Skeletal muscle tissue (tissue), 3 donors: ENCODE measurements at regions not wholly inside any gene's neighbourhood (a gene's known extent, or its start where the extent isn't known, plus 50 kb on each side); places are given as distances from the start of the nearest gene placed in this dataset.

ENCODE experiments used
- H3K27ac ChIP-seq: one replicate; pipeline ENCODE4 v1.7.0; 2013; ENCODE audit warnings: mild to moderate bottlenecking, low read depth, low read length, inconsistent platforms
- H3K27me3 ChIP-seq, 3 donors: one replicate each; pipeline ENCODE4 v1.7.0; 2013; ENCODE audit warnings: low read length in 3 of 3; ENCODE audit not compliant: control insufficient read depth in 3 of 3, insufficient read depth in 3 of 3
- H3K36me3 ChIP-seq, 3 donors: one replicate each; pipeline ENCODE4 v1.7.0; 2013; ENCODE audit warnings: low read length in 3 of 3; ENCODE audit not compliant: control insufficient read depth in 3 of 3, insufficient read depth in 3 of 3
- H3K4me1 ChIP-seq, 3 donors: one replicate each; pipeline ENCODE4 v1.7.0; 2013; ENCODE audit warnings: low read length in 3 of 3, mild to moderate bottlenecking in 3 of 3; ENCODE audit not compliant: control insufficient read depth in 3 of 3, insufficient read depth in 3 of 3
- H3K4me3 ChIP-seq, 3 donors: one replicate each; pipeline ENCODE4 v1.7.0; 2013; ENCODE audit warnings: low read length in 3 of 3
- H3K9ac ChIP-seq, 3 donors: one replicate each; pipeline ENCODE4 v1.7.0; 2013; ENCODE audit warnings: low read length in 3 of 3, mild to moderate bottlenecking in 3 of 3, moderate library complexity in 2 of 3, low read depth in 1 of 3
- H3K9me3 ChIP-seq, 3 donors: one replicate each; pipeline ENCODE4 v1.7.0; 2013; ENCODE audit warnings: low read length in 3 of 3; ENCODE audit not compliant: control insufficient read depth in 3 of 3
- donor health status: Osteomylitis.

- H3K27ac ChIP-seq: no peak overlapping the region
- no peaks in the 10 kb centered on the region for H3K9me3 ChIP-seq
- peaks cover 0 to 15% (median 0%) of the 10 kb centered on the region in 3 donors for H3K27me3 ChIP-seq
- H3K36me3 ChIP-seq: no peaks in the 10 kb centered on the region
- H3K9ac ChIP-seq: no peak overlapping the region
- H3K4me3 ChIP-seq: no peak overlapping the region
- H3K4me1 ChIP-seq: no peaks in the 10 kb centered on the region
Measured at GRCh38 chr3:117447419-117447818, 737.8 kb downstream of the TUSC7 start.

DNA sequence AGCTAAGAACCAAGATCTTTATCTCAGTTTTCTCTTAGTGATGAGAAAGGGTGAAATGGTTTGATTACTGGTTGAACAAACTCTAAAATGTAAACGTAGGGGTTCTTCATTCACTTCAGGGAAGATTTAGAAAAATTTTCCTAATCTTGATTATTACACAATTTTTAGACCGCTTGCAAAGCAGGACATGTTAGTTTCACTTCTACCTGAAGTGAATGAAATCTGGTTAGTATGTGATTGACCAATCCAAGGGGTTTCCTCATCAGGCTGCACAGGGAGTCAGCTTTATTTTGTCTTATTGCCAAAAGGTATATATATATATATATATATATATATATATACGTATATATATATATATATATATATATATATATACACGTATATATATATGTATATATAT, 740.4 kb downstream of the TUSC7 start:
- Histone ChIP-seq H3K9me3 (no peaks in the 10 kb centered on the region), H3K27ac (no peak overlapping the region), H3K27me3 (peaks cover 0 to 4% (median 0%) of the 10 kb centered on the region in 3 donors), H3K36me3 (no peaks in the 10 kb centered on the region), H3K4me1 (no peaks in the 10 kb centered on the region), H3K9ac (no peak overlapping the region), H3K4me3 (no peak overlapping the region)

DNA sequence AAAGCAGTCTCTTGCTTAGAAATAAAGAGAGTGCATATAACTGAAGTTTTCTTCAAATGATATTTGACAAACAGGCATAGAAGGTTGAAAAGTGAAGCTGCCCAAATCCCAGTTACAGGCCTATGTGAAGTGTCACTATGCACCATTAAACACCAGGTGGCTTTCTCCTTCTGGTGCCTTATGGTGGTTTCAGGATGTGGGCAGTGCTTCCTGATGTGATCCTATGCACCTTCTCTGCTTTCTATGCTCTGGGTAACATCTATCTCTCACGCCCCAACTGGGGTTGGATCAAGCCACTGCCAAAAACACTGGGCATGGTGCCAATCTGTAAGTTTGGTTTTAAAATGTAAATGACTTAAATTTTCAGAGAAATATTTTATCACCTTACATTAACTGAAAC, 744.7 kb downstream of the TUSC7 start:
- Histone ChIP-seq H3K4me3 (no peak overlapping the region), H3K36me3 (no peaks in the 10 kb centered on the region), H3K9ac (no peak overlapping the region), H3K27ac (no peak overlapping the region), H3K9me3 (no peaks in the 10 kb centered on the region), H3K4me1 (no peaks in the 10 kb centered on the region), H3K27me3 (no peaks in the 10 kb centered on the region)

DNA sequence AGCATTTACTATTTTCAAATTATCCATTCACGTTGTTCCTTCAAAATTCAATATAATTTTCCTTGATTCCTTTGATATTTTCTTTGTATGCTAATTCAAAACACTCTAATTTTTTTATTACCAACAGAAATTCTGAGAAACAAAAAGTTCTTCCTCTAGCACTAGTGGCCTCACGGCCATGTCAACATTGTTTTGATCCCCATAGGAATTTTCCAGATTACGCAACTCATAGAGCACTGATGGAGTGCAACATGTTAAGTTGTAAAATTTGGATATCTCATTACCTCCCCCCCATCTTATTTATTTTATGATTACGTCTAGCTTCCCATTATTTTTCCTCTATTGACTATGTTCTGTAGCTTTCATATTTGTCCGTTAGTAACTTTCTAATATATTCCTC, 745.3 kb downstream of the TUSC7 start:
- no peaks in the 10 kb centered on the region for H3K36me3 ChIP-seq
- H3K4me1 ChIP-seq: no peaks in the 10 kb centered on the region
- H3K9ac ChIP-seq: no peak overlapping the region
- no peak overlapping the region for H3K27ac ChIP-seq
- no peaks in the 10 kb centered on the region for H3K9me3 ChIP-seq
- no peaks in the 10 kb centered on the region for H3K27me3 ChIP-seq
- H3K4me3 ChIP-seq: no peak overlapping the region

DNA sequence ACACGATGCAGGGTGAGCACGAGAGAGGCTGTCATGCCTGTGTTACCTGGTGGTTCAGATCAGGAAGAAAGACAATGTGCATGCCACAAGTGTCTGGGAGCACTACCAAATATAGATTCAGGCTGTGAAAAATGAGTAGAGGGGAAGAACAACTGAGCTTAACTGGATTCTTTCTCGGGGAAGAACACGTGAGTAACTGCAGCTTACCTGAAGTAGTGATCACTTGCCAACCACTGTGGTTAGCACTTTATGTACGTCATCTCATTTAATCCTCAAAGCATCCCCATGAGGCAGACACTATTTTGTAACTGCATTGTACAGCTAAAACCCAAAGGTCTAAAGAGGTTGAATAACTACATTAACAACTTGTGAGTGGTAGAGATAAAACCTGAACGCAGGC, 746.2 kb downstream of the TUSC7 start:
- no peaks in the 10 kb centered on the region for H3K27me3 ChIP-seq
- no peak overlapping the region for H3K27ac ChIP-seq
- no peak overlapping the region for H3K4me3 ChIP-seq
- H3K9me3 ChIP-seq: no peaks in the 10 kb centered on the region
- H3K4me1 ChIP-seq: no peaks in the 10 kb centered on the region
- H3K36me3 ChIP-seq: no peaks in the 10 kb centered on the region
- no peak overlapping the region for H3K9ac ChIP-seq

- Histone ChIP-seq H3K4me1 (no peaks in the 10 kb centered on the region), H3K36me3 (no peaks in the 10 kb centered on the region), H3K27ac (no peak overlapping the region), H3K9ac (no peak overlapping the region), H3K4me3 (no peak overlapping the region), H3K27me3 (no peaks in the 10 kb centered on the region), H3K9me3 (no peaks in the 10 kb centered on the region)
Measured at GRCh38 chr3:117463276-117464115, 753.9 kb downstream of the TUSC7 start.

DNA sequence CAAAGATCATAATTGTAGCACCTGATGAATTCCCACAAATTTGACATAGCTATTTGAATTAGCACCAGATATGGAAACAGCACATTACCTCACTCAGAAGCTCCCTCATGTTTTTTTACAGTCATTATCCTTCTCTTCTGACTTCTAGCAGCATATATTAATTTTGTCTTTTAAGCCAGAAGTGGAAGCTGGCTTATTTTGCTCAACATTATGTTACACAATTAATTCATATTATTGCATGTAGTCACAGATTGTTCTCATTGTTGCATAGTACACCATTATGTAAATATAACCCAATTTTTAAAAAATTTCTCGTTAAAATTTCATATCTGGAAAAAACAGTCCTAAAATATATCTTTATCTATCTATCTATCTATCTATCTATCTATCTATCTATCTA, 762.3 kb downstream of the TUSC7 start:
- Histone ChIP-seq H3K9ac (no peak overlapping the region), H3K36me3 (no peaks in the 10 kb centered on the region), H3K27me3 (no peaks in the 10 kb centered on the region), H3K4me3 (no peak overlapping the region), H3K4me1 (no peaks in the 10 kb centered on the region), H3K27ac (no peak overlapping the region), H3K9me3 (no peaks in the 10 kb centered on the region)

GRCh38 chr3:117473981-117474538, 764.5 kb downstream of the TUSC7 start:
- Histone ChIP-seq H3K4me3 (no peak overlapping the region), H3K27me3 (no peaks in the 10 kb centered on the region), H3K9me3 (no peaks in the 10 kb centered on the region), H3K9ac (no peak overlapping the region), H3K36me3 (no peaks in the 10 kb centered on the region), H3K4me1 (no peaks in the 10 kb centered on the region), H3K27ac (no peak overlapping the region)

- H3K9ac ChIP-seq: no peak overlapping the region
- H3K27ac ChIP-seq: no peak overlapping the region
- H3K27me3 ChIP-seq: no peaks in the 10 kb centered on the region
- no peaks in the 10 kb centered on the region for H3K9me3 ChIP-seq
- H3K36me3 ChIP-seq: no peaks in the 10 kb centered on the region
- H3K4me1 ChIP-seq: no peaks in the 10 kb centered on the region
- no peak overlapping the region for H3K4me3 ChIP-seq
Measured at GRCh38 chr3:117476572-117476971, 767.0 kb downstream of the TUSC7 start.

DNA sequence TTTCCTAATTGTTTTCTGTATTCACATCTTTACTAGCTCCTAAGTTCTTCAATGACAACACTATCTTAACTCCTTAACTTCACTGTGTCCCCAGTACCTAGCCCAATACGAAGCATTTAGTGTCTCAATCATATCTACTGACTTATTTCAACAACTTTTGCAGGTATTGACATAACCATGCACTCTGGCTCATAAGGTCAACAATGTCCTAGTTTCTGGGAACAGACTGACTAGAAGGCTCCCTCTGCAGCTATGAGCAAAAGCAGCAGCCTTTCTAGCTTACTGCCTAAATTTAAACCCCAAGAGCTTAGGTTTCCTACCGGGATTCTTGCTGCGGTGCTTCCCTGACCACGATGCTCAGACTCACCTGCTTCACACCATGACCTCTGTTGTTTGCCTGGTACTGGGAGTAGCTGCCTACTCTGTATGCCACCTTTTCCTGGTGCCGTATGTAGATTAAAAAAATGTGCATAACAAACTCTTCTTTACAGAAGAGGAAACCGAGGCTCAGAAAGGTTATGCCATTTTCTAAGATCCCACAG, 767.7 kb downstream of the TUSC7 start:
- Histone ChIP-seq H3K9me3 (no peaks in the 10 kb centered on the region), H3K36me3 (no peaks in the 10 kb centered on the region), H3K9ac (no peak overlapping the region), H3K4me3 (no peak overlapping the region), H3K4me1 (no peaks in the 10 kb centered on the region), H3K27me3 (no peaks in the 10 kb centered on the region), H3K27ac (no peak overlapping the region)
